Activated naive CD4-positive, alpha-beta T cell treated with anti-CD3 and anti-CD28 coated beads for 36 hours (primary cell): ENCODE measurements at regions not wholly inside any gene's neighbourhood (a gene's known extent, or its start where the extent isn't known, plus 50 kb on each side); places are given as distances from the start of the nearest gene placed in this dataset.

Experiments used
- CTCF ChIA-PET: fragments of 350-600 bp; sonication (Branson Sonifier 250); formaldehyde crosslinking; loops from one replicate; lab custom pipeline; 2021; ENCODE audit warnings: antibody characterized with exemption; lab: Charles Lee
- DNase-seq: peaks from one replicate; pipeline ENCODE4 v3.0.0-alpha.2; 2020
- H3K27ac Mint-ChIP-seq: one replicate; pipeline ENCODE4 v1.8.0; 2021; ENCODE audit warnings: mild to moderate bottlenecking, mixed read lengths
- H3K27me3 Mint-ChIP-seq: one replicate; pipeline ENCODE4 v1.8.0; 2021; ENCODE audit warnings: low read depth, mixed read lengths
- H3K36me3 Mint-ChIP-seq: one replicate; pipeline ENCODE4 v1.8.0; 2021; ENCODE audit warnings: low read depth, mixed read lengths
- H3K4me1 Mint-ChIP-seq: one replicate; pipeline ENCODE4 v1.8.0; 2021; ENCODE audit warnings: low read depth, mixed read lengths
- H3K4me3 Mint-ChIP-seq: one replicate; pipeline ENCODE4 v1.8.0; 2021; ENCODE audit warnings: mild to moderate bottlenecking, moderate library complexity, mixed read lengths
- H3K9me3 Mint-ChIP-seq: one replicate; pipeline ENCODE4 v1.8.0; 2021; ENCODE audit warnings: mixed read lengths
- intact Hi-C: fragments of 100-400 bp; cut with micrococcal nuclease; formaldehyde crosslinking; loops from one replicate; pipeline ENCODE4 v1.15.1; 2023

DNA sequence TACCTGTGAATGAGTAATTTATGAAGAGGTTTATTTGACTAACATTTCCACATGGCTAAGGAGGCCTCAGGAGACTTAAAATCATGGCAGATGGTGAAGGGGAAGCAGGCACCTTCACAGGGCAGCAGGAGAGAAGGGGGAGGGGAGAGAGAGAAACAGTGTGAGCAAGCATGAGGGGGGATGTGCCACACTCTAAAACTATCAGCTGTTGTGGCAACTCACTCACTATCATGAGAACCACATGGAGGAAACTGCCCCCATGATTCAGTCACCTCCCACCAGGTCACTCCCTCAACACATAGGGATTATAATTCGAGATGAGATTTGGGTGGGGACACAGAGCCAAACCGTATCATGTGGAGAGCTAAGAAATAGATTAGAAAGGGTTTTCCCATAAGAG, 309.0 kb downstream of the RDH14 start:
- DNase-seq, result no peak
- no peaks in the 10 kb centered on the region for H3K9me3 Mint-ChIP-seq
- H3K36me3 Mint-ChIP-seq, result no peaks in the 10 kb centered on the region
- CTCF ChIA-PET, result no interaction called here
- no peak overlapping the region for H3K4me3 Mint-ChIP-seq
- H3K27me3 Mint-ChIP-seq, result no peaks in the 10 kb centered on the region
- H3K4me1 Mint-ChIP-seq, result no peaks in the 10 kb centered on the region
- intact Hi-C loops, result no loop called here
- H3K27ac Mint-ChIP-seq, result no peak overlapping the region

DNA sequence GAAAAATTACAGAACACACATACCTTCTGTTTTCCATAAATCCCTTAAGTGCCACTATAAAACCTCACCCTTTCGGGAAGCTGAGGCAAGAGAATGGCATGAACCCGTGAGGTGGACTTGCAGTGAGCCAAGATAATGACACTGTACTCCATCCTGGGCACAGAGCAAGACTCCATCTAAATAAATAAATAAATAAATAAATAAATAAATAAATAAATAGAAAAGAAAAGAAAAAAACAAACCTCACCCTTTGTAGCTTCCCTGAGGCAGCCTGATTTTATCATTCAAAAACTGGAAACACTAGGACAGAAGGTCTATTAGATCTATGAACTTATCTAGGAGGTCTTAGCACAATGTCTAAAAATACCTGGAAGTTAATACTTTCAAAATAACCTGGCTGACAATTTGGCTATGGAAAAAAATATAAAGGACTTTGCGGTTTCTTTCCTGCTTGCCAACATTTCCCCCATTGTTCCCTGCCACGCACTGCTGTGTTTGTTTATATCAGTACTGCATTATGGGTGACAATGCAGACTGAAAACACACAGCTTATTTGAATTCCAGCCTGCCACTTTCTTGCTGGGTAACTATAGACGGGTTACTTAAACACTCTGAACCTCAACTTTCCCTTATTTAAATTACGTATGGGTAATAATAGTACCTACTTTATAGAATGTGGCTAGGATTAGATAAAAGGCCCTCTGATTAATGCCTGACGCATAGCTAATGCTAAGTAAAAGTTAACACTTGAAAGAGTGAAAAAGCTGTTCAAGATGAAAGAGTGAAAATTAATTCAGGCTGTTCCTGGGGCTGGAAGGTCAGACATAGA, 313.0 kb downstream of the RDH14 start:
- CTCF ChIA-PET, result no interaction called here
- no peaks in the 10 kb centered on the region for H3K9me3 Mint-ChIP-seq
- no peak for DNase-seq
- peaks cover 8% of the 10 kb centered on the region for H3K27me3 Mint-ChIP-seq
- no peak overlapping the region for H3K4me3 Mint-ChIP-seq
- H3K36me3 Mint-ChIP-seq, result no peaks in the 10 kb centered on the region
- intact Hi-C loops, result no loop called here
- H3K27ac Mint-ChIP-seq, result no peak overlapping the region
- H3K4me1 Mint-ChIP-seq, result no peaks in the 10 kb centered on the region

DNA sequence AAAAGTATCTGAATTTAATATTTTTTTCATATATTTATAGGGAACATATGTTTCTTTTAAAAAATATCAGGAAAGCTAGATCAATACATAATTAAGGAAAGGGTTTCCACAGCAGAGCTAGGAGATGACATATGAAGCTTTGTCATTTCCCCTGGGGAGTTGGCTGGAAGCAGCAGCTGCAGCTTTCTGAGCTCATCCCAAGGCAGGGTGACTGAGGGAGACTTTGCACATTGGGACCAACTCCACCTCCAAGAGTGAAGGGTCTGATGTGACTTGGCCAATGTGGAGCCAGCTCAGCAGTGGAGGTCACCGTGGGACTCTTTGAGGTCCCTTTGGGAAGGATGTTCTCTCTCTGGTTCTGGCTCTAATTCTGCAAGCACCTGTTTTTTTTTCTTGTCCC, 315.1 kb downstream of the RDH14 start:
- Mint-ChIP-seq H3K4me3 (no peak overlapping the region), H3K27ac (no peak overlapping the region)
- CTCF ChIA-PET, result no interaction called here

DNA sequence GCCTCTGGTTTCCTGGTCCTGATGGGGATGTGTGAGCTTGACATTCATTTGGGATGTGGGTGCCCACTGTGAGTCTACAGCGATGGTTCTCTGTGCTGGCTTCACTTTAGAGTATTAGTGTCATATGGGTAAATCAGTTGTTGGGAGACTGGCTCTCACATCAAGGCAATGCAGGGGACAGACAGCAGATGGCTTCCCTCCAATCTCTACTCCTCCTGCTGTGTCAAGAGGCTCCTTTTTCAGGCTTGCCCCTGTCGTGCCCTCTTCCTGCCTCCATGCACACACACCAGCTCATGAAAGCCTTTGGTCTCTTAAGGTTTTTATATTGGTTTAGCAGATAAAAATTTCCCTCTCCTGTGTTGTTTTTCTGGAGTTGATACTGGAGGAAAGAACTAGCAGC, 315.6 kb downstream of the RDH14 start:
- Mint-ChIP-seq H3K27ac (no peak overlapping the region), H3K9me3 (no peaks in the 10 kb centered on the region), H3K4me1 (no peaks in the 10 kb centered on the region), H3K4me3 (no peak overlapping the region), H3K27me3 (peaks cover 14% of the 10 kb centered on the region), H3K36me3 (no peaks in the 10 kb centered on the region)
- intact Hi-C loops, result no loop called here
- CTCF ChIA-PET, result no interaction called here
- no peak for DNase-seq

More for the DNA sequence above, 315.1 kb downstream of the RDH14 start:
- no peak for DNase-seq
- H3K36me3 Mint-ChIP-seq, result no peaks in the 10 kb centered on the region
- H3K27me3 Mint-ChIP-seq, result peaks cover 14% of the 10 kb centered on the region
- intact Hi-C loops, result no loop called here
- H3K4me1 Mint-ChIP-seq, result no peaks in the 10 kb centered on the region
- no peaks in the 10 kb centered on the region for H3K9me3 Mint-ChIP-seq

DNA sequence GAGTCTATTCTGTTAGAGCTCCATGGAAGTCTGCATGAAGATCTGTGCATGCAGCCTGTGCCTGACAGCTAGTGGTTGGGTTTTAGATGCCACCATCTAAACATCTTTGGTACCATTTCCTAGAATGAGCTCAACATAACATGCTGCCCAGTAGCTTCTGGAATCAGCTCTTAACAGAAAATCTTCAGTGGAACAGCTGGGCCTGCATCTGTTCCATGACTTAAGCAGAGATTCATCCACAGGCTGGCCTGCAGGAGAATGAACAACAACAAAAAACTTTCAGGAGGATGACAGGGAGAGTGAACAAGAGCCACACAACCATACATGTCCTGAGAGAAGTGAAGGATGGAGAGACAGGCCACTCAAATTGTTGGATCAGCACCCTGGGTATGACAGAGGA, 316.6 kb downstream of the RDH14 start:
- Mint-ChIP-seq H3K27me3 (peaks cover 14% of the 10 kb centered on the region), H3K4me3 (no peak overlapping the region), H3K36me3 (no peaks in the 10 kb centered on the region), H3K27ac (no peak overlapping the region), H3K4me1 (no peaks in the 10 kb centered on the region), H3K9me3 (no peaks in the 10 kb centered on the region)
- intact Hi-C loops, result no loop called here
- CTCF ChIA-PET, result no interaction called here
- DNase-seq, result no peak

DNA sequence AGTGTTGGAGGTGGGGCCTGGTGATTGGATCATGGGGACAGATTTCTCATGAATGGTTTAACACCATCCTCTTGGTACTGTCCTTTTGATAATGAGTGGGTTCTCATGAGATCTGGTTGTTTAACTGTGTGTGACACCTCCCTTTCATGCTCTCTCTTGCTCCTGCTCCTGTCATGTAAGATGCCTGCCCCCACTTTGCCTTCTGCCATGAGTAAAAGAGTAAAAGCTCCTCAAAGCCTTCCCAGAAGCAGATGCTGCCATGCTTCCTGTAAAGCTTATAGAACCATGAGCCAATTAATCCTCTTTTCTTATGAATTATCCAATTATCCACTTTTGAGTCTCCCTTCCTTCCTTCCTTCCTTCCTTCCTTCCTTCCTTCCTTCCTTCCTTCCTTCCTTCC, 317.7 kb downstream of the RDH14 start:
- H3K4me3 Mint-ChIP-seq, result no peak overlapping the region
- no peaks in the 10 kb centered on the region for H3K4me1 Mint-ChIP-seq
- H3K36me3 Mint-ChIP-seq, result no peaks in the 10 kb centered on the region
- no peaks in the 10 kb centered on the region for H3K9me3 Mint-ChIP-seq
- CTCF ChIA-PET, result interaction anchor here (1.2 kb wide), 1 partner anchor 15 kb away, joined by 3 read pairs; no protein-coding TSS in a partner anchor
- intact Hi-C loops, result no loop called here
- H3K27ac Mint-ChIP-seq, result no peak overlapping the region
- no peak for DNase-seq
- peaks cover 14% of the 10 kb centered on the region for H3K27me3 Mint-ChIP-seq

DNA sequence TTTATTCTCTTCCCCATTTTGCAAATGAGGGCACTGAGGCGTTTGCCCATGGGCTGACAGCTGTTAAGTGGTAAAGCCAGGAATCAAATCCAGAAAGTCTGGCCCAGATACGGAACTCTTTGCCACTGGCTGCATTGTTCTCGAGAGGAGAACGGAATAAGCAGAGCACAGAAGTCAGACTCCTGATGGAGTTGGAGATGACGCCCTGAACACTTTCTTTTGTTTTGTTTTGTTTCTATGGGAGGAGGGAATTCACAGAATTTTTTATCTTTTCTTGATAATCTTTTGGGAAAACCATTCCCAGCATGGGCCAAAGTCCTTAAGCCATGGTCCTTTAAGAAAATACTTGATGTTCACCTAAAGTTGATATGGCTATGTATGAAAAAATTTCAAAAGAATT, 322.2 kb downstream of the RDH14 start:
- no peak for DNase-seq
- intact Hi-C loops, result no loop called here
- Mint-ChIP-seq H3K36me3 (no peaks in the 10 kb centered on the region), H3K9me3 (no peaks in the 10 kb centered on the region), H3K27ac (no peak overlapping the region), H3K4me1 (no peaks in the 10 kb centered on the region), H3K27me3 (peaks cover 8% of the 10 kb centered on the region), H3K4me3 (no peak overlapping the region)
- CTCF ChIA-PET, result no interaction called here

DNA sequence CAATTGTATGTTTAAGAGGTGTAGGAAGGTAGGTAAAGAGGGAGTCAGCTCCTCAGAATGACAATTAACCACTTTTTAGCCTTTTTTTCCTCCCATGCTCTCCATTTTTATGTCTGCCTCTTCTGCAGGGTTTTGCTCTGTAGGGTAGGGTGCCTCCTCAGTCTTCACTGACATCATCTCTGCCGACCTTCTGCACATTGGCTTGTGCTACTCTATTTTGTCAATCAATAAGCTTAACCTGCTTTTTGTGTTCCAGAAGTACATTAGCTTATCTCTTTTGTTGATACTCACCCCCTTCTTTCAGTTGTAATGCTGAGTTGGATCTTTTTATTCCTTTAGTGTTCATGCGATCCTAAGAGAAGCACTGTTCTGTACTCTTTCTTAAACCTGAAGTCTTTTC, 323.2 kb downstream of the RDH14 start:
- Mint-ChIP-seq H3K9me3 (no peaks in the 10 kb centered on the region), H3K27me3 (peaks cover 8% of the 10 kb centered on the region), H3K36me3 (no peaks in the 10 kb centered on the region), H3K4me3 (no peak overlapping the region), H3K27ac (no peak overlapping the region), H3K4me1 (no peaks in the 10 kb centered on the region)
- intact Hi-C loops, result no loop called here
- DNase-seq, result no peak
- CTCF ChIA-PET, result interaction anchor here (0.6 kb wide), 1 partner anchor 127 kb away, joined by 3 read pairs; no protein-coding TSS in a partner anchor

DNA sequence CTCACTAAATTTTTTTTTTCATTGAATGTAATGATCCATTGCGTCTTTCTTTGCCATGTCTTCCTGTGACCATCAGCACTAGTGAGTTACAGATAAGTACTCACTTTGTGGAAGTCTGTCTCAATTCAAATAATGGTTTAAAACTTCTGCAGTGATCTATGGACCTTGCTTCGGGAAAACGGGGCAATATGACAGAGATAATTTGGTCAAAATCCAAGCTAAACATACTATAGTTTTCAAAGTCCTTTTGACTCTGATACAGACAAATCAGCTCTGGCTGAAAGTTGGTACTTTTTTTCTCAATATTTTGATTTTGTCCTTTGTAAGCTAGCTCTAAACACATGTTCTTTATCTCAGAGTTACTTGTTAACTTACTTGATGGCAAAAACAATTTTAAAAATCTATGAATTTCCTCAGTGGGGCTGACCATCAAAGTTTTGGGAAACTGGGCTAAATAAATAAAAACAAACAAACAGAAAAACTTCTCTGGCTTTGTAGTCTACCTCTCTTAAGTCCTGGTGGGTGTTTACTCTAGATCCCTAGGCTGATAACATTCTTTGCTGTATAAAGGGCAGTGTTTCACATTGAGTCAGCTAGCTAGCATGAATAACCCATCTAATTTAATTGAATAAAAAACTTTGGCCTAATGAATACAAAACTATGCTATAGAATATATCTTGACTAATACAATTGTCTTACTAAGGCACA, 327.6 kb downstream of the RDH14 start:
- Mint-ChIP-seq H3K4me1 (no peaks in the 10 kb centered on the region), H3K9me3 (no peaks in the 10 kb centered on the region), H3K27ac (no peak overlapping the region), H3K27me3 (peaks cover 13% of the 10 kb centered on the region), H3K36me3 (no peaks in the 10 kb centered on the region), H3K4me3 (no peak overlapping the region)
- CTCF ChIA-PET, result interaction anchor here (0.6 kb wide), 1 partner anchor 333 kb away, joined by 3 read pairs; no protein-coding TSS in a partner anchor
- DNase-seq, result no peak
- intact Hi-C loops, result no loop called here

DNA sequence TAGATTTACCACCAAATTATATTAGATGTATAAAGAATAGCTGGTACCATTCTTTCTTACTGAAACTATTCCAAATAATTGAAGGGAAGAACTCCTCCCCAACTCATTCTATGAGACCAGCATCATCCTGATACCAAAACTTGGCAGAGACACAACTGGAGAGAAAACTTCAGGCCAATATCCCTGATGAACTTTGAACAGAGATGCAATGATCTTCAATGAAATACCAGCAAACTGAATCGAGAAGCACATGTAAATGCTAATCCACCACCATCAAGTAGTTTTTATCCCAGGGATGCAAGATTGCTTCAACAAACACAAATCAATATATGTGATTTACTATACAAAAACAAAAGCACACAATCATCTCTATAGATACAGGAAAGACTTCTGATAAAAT, 329.8 kb downstream of the RDH14 start:
- Mint-ChIP-seq H3K27ac (no peak overlapping the region), H3K36me3 (no peaks in the 10 kb centered on the region), H3K9me3 (peaks cover 2% of the 10 kb centered on the region), H3K4me1 (no peaks in the 10 kb centered on the region), H3K4me3 (no peak overlapping the region), H3K27me3 (peaks cover 11% of the 10 kb centered on the region)
- CTCF ChIA-PET, result no interaction called here
- intact Hi-C loops, result no loop called here
- DNase-seq, result no peak

DNA sequence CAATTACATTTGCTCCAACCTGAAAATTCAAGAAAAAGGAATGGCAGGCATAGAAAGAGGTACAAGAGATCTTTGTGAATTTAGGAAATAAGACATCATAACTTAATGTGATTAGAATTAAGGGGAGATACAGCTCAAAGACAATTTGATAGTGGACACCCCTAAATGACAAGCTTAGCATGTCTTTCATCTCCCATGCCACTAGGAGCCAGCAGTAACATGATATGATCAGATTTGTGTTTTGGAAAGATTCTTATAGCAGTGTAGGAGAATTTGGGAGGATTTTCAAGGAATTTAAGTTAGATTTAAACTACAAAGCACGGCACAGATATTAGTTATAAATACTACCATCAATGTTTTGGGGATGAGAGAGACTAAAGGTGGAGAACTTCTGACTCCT, 340.8 kb downstream of the RDH14 start:
- CTCF ChIA-PET, result no interaction called here
- H3K36me3 Mint-ChIP-seq, result no peaks in the 10 kb centered on the region
- H3K27me3 Mint-ChIP-seq, result no peaks in the 10 kb centered on the region

DNA sequence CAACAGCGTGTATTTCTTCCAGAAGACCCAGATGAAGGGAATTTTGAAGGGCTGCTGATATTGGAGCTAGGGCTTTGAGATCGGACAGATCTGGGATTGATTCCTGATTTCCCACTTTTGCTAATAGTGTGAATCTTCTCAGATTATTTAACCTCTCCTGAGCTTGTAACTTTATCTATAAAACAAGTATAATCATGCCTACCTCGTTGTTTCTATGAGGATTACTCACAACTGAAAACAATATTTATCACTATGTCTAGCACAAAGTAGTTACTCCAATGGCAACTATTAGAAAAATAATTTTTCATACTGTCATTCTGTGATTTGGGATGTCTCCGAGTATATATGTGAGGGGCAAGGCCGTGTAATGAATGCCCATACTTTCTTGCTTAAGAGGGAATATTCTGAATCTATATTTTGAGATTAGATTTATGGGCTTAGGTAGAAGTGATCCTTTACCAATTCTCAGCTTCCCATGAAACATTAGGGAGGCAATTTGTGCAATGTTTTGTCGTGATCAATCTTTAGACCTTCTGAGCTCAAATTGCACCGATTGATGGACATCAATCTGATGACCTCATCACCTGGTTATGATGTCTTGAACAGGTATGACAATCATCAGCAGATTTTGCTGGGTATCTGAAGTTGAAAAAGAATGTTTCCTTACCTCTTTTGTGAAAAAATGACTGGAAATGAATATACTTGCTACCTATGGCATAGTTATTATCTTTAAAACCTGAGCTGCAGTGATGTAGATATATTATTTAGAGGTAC, 339.9 kb downstream of the KCNS3 start:
- no peaks in the 10 kb centered on the region for H3K4me1 Mint-ChIP-seq
- intact Hi-C loops, result no loop called here
- no peaks in the 10 kb centered on the region for H3K9me3 Mint-ChIP-seq
- no peaks in the 10 kb centered on the region for H3K36me3 Mint-ChIP-seq
- no peak overlapping the region for H3K27ac Mint-ChIP-seq
- DNase-seq, result no peak
- no peak overlapping the region for H3K4me3 Mint-ChIP-seq
- CTCF ChIA-PET, result interaction anchor here (0.7 kb wide), 1 partner anchor 42 kb away, joined by 4 read pairs; no protein-coding TSS in a partner anchor
- no peaks in the 10 kb centered on the region for H3K27me3 Mint-ChIP-seq

More for the DNA sequence above, 340.8 kb downstream of the RDH14 start:
- intact Hi-C loops, result no loop called here
- no peaks in the 10 kb centered on the region for H3K4me1 Mint-ChIP-seq
- no peak for DNase-seq
- no peak overlapping the region for H3K4me3 Mint-ChIP-seq
- H3K9me3 Mint-ChIP-seq, result no peaks in the 10 kb centered on the region
- H3K27ac Mint-ChIP-seq, result no peak overlapping the region
